SH-SY5Y (cell line): ENCODE measurements at regions not wholly inside any gene's neighbourhood (a gene's known extent, or its start where the extent isn't known, plus 50 kb on each side); places are given as distances from the start of the nearest gene placed in this dataset.

Experiments
- GATA2 ChIP-seq: IDR thresholded peaks from 2 replicates; pipeline ENCODE4 v1.6.1; 2011; ENCODE audit warnings: mild to moderate bottlenecking, low read depth, low read length
- GATA3 ChIP-seq: IDR thresholded peaks from 2 replicates; pipeline ENCODE4 v1.6.1; 2011; ENCODE audit warnings: low read depth, mild to moderate bottlenecking, low read length, moderate library complexity

DNA sequence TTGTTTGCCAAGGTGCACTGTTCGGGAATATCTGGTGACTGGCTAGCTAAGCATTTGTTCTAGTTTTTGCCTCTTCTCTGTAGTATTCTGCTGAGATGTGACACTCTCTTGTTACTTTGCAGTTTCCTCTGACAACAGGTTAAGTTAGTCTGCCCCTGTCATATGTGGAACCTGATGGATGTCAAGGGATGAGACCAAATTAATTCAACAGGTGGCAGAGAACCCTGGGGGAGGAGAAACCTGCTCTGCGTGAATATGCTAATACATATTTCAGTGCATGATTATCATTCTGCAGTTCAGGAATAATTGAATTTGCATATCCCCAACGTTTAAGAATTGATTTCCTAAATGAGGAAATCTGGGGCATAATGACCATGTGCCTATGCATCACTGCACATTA is 777.3 kb downstream of the PDCD6IP start:
- TF ChIP-seq GATA2 (no peak), GATA3 (no peak)
